ENCODE measurements at regions not wholly inside any gene's neighbourhood (a gene's known extent, or its start where the extent isn't known, plus 50 kb on each side); places are given as distances from the start of the nearest gene placed in this dataset.

DNA sequence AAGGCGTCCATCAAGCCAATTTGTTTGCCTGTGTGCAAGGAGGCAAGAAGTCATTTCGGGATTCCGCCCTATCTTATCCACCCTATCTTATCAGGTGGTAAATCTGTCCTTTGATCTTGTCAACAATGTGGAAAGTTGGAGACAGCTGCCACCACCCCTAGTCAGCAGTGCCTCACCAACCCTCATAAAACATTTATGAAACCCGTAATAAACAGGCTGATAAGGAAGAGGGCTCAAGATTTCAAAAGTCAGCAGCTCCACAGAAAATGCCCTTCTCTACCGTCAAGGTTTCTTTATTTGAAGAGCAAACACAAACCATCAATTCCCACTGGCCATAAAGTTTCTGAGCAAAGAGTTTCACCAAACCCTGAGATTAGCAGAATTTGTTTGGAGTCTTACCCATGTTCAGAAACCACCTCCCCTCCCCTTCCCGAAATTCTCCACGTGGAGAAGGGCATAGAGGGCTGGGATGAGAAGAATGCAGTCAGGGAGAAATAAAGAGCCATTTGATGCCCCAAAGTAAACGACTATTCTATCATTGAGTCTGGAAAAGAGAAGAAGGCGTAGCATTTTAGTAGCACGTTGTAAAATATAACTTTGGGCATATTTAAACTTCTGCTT, 196.0 kb upstream of the GPR12 start:
- Histone ChIP-seq H2BK120ac (ENCODE audit: low read depth, low read length, poor library complexity, severe bottlenecking) (no peak overlapping the region), H3K56ac (ENCODE audit: insufficient read length, low read depth, low read length) (no peak overlapping the region), H3K9ac (ENCODE audit: extremely low read depth, insufficient read length, low read length) (no peak overlapping the region), H2BK20ac (ENCODE audit: low read depth, low read length, poor library complexity, severe bottlenecking) (no peak overlapping the region), H4K8ac (replicated peaks; ENCODE audit: insufficient read length, low read depth, low read length) (no peak overlapping the region), H3K4ac (ENCODE audit: low read depth, low read length) (no peak overlapping the region), H3K23ac (ENCODE audit: insufficient read length, low read depth, low read length) (no peak overlapping the region), H2BK15ac (ENCODE audit: low read depth, low read length) (no peak overlapping the region), H2AFZ (ENCODE audit: low read length) (no peak overlapping the region), H3K79me1 (ENCODE audit: insufficient read depth, low read depth, low read length, poor library complexity, severe bottlenecking) (no peaks in the 10 kb centered on the region), H3K18ac (ENCODE audit: insufficient read length, low read depth, low read length) (no peak overlapping the region), H3K4me2 (ENCODE audit: insufficient read depth, insufficient read length, low read length) (no peak overlapping the region), H3K4me1 (ENCODE audit: insufficient read depth, low read length) (no peaks in the 10 kb centered on the region), H2BK12ac (ENCODE audit: insufficient read length, low read depth, low read length) (no peak overlapping the region), H3T11ph (ENCODE audit: low read length) (no peak overlapping the region), H3K27ac (ENCODE audit: insufficient read length, low read depth, low read length) (no peak overlapping the region), H3K14ac (ENCODE audit: insufficient read depth, low read length) (no peak overlapping the region), H2BK5ac (ENCODE audit: insufficient read length, low read length) (no peak overlapping the region), H3K27me3 (ENCODE audit: insufficient read depth, low read length) (no peaks in the 10 kb centered on the region), H3K23me2 (ENCODE audit: insufficient read length, low read depth, low read length, poor library complexity, severe bottlenecking) (no peaks in the 10 kb centered on the region), H2AK5ac (ENCODE audit: insufficient read length, low read length) (no peak overlapping the region), H4K5ac (ENCODE audit: insufficient read length, low read depth, low read length) (no peak overlapping the region), H3K79me2 (ENCODE audit: insufficient read depth, low read length) (no peaks in the 10 kb centered on the region), H4K20me1 (ENCODE audit: control insufficient read depth, insufficient read depth, insufficient read length) (no peaks in the 10 kb centered on the region), H4K91ac (ENCODE audit: insufficient read length, low read depth, low read length) (no peak overlapping the region), H3K9me3 (ENCODE audit: control insufficient read depth, low read depth, low read length) (no peaks in the 10 kb centered on the region)
- TF ChIP-seq, protein P1, sequence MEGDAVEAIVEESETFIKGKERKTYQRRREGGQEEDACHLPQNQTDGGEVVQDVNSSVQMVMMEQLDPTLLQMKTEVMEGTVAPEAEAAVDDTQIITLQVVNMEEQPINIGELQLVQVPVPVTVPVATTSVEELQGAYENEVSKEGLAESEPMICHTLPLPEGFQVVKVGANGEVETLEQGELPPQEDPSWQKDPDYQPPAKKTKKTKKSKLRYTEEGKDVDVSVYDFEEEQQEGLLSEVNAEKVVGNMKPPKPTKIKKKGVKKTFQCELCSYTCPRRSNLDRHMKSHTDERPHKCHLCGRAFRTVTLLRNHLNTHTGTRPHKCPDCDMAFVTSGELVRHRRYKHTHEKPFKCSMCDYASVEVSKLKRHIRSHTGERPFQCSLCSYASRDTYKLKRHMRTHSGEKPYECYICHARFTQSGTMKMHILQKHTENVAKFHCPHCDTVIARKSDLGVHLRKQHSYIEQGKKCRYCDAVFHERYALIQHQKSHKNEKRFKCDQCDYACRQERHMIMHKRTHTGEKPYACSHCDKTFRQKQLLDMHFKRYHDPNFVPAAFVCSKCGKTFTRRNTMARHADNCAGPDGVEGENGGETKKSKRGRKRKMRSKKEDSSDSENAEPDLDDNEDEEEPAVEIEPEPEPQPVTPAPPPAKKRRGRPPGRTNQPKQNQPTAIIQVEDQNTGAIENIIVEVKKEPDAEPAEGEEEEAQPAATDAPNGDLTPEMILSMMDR (conservative IDR thresholded peaks at IDR 0.05) = no peak
- no peaks in the 10 kb centered on the region; a peak in 1 of 7 replicates for H3K36me3 Mint-ChIP-seq (ENCODE audit: insufficient read depth in 1 of 3, low read depth in 3 of 3)
- H3K4me3 Mint-ChIP-seq = no peak overlapping the region
- DNase-seq = no peak
- no peak overlapping the region for H3K27ac Mint-ChIP-seq
- H3K27me3 Mint-ChIP-seq (ENCODE audit: low read depth) = peaks cover 4% of the 10 kb centered on the region
- WGBS (ENCODE audit: extremely low coverage, insufficient read length, low lambda C conversion rate) = no CpG with 5 or more reads among the region's 10 CpGs
- H3K9me3 Mint-ChIP-seq = no peaks in the 10 kb centered on the region; a peak in 1 of 5 replicates
- no peaks in the 10 kb centered on the region for H3K4me1 Mint-ChIP-seq
